Left lung (tissue), 4 donors: ENCODE measurements at regions not wholly inside any gene's neighbourhood (a gene's known extent, or its start where the extent isn't known, plus 50 kb on each side); places are given as distances from the start of the nearest gene placed in this dataset.

Experiments used
- ATAC-seq: fragments of 200-7000 bp; cut with Tn5 transposase; one replicate; pipeline ENCODE4 v1.9.1; 2020; ENCODE audit warnings: moderate library complexity
- DNase-seq, 4 donors: peaks; one replicate each; pipeline ENCODE4 v3.0.0-alpha.2; 2013 to 2020
- H3K27ac ChIP-seq, 2 donors: fragments of 200-600 bp; sonication (generic) in 1 of 2; one replicate each; pipeline versions ENCODE4 v1.5.0 to v1.8.0; 2020 to 2021
- H3K27me3 ChIP-seq, 2 donors: fragments of 200-600 bp; sonication (generic) in 1 of 2; one replicate each; pipeline versions ENCODE4 v1.5.0 to v1.8.0; 2020 to 2021
- H3K36me3 ChIP-seq, 2 donors: fragments of 200-600 bp; sonication (generic) in 1 of 2; one replicate each; pipeline versions ENCODE4 v1.5.0 to v1.8.0; 2020 to 2021
- H3K4me1 ChIP-seq, 2 donors: fragments of 200-600 bp; one replicate each; pipeline ENCODE4 v1.8.0; 2021
- H3K4me3 ChIP-seq, 2 donors: fragments of 200-600 bp; sonication (generic) in 1 of 2; one replicate each; pipeline versions ENCODE4 v1.5.0 to v1.8.0; 2020 to 2021; ENCODE audit warnings: mild to moderate bottlenecking in 1 of 2
- H3K9me3 ChIP-seq, 2 donors: fragments of 200-600 bp; sonication (generic) in 1 of 2; one replicate each; pipeline versions ENCODE4 v1.5.0 to v1.8.0; 2020 to 2021
- intact Hi-C, 2 donors: fragments of 100-400 bp; cut with DNase I; formaldehyde crosslinking; loops; one replicate each; pipeline versions ENCODE4 v1.11.2 to v1.14.2; 2022
- TF ChIP-seq, protein P1 (sequence below), 2 donors: fragments of 200-600 bp; sonication (generic) in 1 of 2; IDR thresholded peaks; one replicate each; pipeline versions ENCODE4 v1.5.0 to v1.8.0; 2021; ENCODE audit warnings: antibody characterized with exemption in 2 of 2
- donor health status: DM: no; HTN: yes; CAD: no.
- donor health status: DM: no; HTN: no; CAD: no.

DNA sequence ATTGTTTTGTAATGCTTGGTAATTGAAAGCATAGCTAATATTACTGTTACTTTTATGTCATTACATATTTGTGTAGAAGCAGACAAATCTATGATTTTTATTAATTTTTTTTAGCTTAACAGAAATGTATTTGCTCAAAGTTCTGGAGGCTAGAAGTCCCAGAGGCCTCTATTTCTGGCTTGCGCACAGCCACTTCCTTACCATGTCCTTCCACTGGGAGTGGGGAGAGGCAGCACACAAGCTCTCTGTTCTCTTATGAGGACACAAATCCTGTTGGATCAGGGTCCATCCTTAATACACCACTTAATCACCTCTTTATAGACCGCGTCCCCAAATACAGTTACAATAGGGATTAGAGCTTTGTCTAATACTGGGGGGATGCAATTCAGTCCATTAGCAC, 1061.4 kb downstream of the OTOL1 start:
- Histone ChIP-seq H3K4me1 (no peaks in the 10 kb centered on the region), H3K27ac (no peak overlapping the region), H3K9me3 (no peaks in the 10 kb centered on the region), H3K4me3 (no peak overlapping the region), H3K27me3 (no peaks in the 10 kb centered on the region), H3K36me3 (no peaks in the 10 kb centered on the region)
- TF ChIP-seq, protein P1, sequence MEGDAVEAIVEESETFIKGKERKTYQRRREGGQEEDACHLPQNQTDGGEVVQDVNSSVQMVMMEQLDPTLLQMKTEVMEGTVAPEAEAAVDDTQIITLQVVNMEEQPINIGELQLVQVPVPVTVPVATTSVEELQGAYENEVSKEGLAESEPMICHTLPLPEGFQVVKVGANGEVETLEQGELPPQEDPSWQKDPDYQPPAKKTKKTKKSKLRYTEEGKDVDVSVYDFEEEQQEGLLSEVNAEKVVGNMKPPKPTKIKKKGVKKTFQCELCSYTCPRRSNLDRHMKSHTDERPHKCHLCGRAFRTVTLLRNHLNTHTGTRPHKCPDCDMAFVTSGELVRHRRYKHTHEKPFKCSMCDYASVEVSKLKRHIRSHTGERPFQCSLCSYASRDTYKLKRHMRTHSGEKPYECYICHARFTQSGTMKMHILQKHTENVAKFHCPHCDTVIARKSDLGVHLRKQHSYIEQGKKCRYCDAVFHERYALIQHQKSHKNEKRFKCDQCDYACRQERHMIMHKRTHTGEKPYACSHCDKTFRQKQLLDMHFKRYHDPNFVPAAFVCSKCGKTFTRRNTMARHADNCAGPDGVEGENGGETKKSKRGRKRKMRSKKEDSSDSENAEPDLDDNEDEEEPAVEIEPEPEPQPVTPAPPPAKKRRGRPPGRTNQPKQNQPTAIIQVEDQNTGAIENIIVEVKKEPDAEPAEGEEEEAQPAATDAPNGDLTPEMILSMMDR (IDR thresholded peaks at IDR 0.05), result no peak
- DNase-seq, result no peak
- ATAC-seq, result no peak
- intact Hi-C loops, result no loop called here

DNA sequence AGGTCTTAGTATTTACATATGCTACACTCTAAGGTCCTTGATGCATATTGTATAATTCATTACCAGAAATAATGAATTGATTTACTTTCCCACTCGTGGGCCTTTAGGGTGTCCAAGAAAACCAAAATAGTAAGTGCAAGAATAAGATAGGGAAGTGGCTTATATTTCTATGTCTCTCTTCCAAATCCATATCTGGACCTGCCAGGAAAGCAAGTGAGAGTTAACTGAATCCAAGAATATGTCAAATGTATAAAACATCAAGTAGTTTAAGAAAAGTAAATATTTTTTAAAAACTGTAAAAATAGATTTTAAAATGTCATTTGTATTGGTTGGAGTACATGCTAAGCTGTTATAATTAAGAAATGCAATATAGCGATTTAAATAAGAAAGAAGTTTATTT, 1072.1 kb downstream of the OTOL1 start:
- Histone ChIP-seq H3K27me3 (no peaks in the 10 kb centered on the region), H3K4me3 (no peak overlapping the region), H3K9me3 (no peaks in the 10 kb centered on the region), H3K27ac (no peak overlapping the region), H3K4me1 (no peaks in the 10 kb centered on the region), H3K36me3 (no peaks in the 10 kb centered on the region)
- intact Hi-C loops, result no loop called here
- DNase-seq, result peak in 1 of 4 donors; percentile 7
- ATAC-seq, result no peak
- TF ChIP-seq, protein P1 (IDR thresholded peaks at IDR 0.05), result no peak

DNA sequence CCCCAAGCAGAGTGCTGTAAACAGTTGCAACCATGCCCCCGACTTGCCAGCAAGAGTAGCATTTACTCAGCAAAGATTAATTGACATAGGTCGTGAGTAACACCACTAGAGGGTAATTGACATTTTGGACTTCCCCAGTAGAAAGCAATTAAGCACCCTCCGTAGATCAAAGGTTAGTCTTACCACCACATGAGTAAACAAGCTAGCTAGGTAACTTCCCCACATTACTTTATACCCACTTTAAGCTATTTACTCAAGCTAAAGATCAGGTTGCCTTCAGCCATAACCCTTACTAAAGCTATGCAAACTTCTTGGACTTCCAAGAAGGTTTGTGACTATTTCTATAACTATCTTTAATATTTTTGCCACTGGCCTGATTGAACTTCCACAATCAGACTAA, 1072.7 kb downstream of the OTOL1 start:
- peaks cover 0 to 2% of the 10 kb centered on the region in 2 donors for H3K9me3 ChIP-seq
- H3K4me1 ChIP-seq, result no peaks in the 10 kb centered on the region
- no peak overlapping the region for H3K27ac ChIP-seq
- TF ChIP-seq, protein P1 (IDR thresholded peaks at IDR 0.05), result no peak
- no peaks in the 10 kb centered on the region for H3K36me3 ChIP-seq
- H3K27me3 ChIP-seq, result no peaks in the 10 kb centered on the region
- intact Hi-C loops, result no loop called here
- peak; percentile 99 for ATAC-seq
- DNase-seq, result peak in 1 of 4 donors; percentile 1
- no peak overlapping the region for H3K4me3 ChIP-seq

DNA sequence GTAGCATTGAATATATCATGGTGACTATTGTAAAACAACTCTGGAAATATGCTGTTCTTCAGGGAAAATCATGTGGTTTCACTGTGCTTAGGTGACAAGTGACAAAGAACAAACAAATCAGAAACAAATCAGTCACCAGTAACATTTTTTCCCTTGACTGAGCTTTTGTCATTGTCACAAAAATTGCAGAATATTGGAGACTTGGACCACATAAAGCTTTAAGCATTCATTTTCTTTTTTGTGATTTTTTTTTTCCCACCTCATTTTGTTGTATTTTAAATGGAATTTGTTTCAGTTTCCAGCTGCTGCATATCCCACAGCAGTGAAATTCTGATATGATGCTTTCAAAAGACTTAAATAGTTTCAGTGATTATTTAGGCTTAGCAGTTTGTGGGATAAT, 1088.4 kb downstream of the OTOL1 start:
- no peaks in the 10 kb centered on the region for H3K9me3 ChIP-seq
- no peak overlapping the region for H3K4me3 ChIP-seq
- H3K36me3 ChIP-seq, result no peaks in the 10 kb centered on the region
- intact Hi-C loops, result no loop called here
- TF ChIP-seq, protein P1 (IDR thresholded peaks at IDR 0.05), result no peak
- DNase-seq (peak in 2 of 4 donors; percentile 48 to 66), ATAC-seq (no peak)
- H3K27ac ChIP-seq, result no peak overlapping the region
- no peaks in the 10 kb centered on the region for H3K4me1 ChIP-seq
- H3K27me3 ChIP-seq, result no peaks in the 10 kb centered on the region

DNA sequence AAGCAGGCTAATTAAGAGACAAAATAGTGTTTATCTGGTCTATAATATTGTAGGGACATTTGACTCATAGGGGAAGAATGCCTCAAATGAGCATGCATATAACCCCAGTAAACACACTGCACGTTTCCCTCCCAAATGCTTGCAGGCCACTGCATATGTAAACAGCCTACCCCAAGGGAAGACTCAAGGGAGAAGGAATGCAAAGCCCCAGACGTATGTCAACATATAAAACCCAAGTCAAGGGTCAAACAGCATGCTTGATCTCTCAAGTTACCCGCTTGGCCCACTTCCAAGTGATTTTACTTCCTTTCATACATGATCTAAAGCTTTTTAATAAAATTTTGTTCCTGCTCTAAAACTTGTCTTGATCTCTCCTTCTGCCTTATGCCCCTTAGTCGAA, 1090.0 kb downstream of the OTOL1 start:
- H3K27me3 ChIP-seq, result no peaks in the 10 kb centered on the region
- no peak for ATAC-seq
- no peaks in the 10 kb centered on the region for H3K36me3 ChIP-seq
- no peak overlapping the region for H3K27ac ChIP-seq
- no peaks in the 10 kb centered on the region for H3K4me1 ChIP-seq
- H3K9me3 ChIP-seq, result no peaks in the 10 kb centered on the region
- H3K4me3 ChIP-seq, result no peak overlapping the region
- intact Hi-C loops, result no loop called here
- no peak for DNase-seq
- TF ChIP-seq, protein P1 (IDR thresholded peaks at IDR 0.05), result no peak
